ENCODE measurements at regions not wholly inside any gene's neighbourhood (a gene's known extent, or its start where the extent isn't known, plus 50 kb on each side); places are given as distances from the start of the nearest gene placed in this dataset.

- intact Hi-C loops (cut with DNase I) = no loop called here
- no peak overlapping the region for H3K4me3 ChIP-seq
- H3K36me3 ChIP-seq = no peaks in the 10 kb centered on the region
- no peaks in the 10 kb centered on the region for H3K27me3 ChIP-seq
- TF ChIP-seq POLR2A (IDR thresholded peaks at IDR 0.05) (no peak), CTCF (IDR thresholded peaks at IDR 0.05) (no peak), POLR2AphosphoS5 (IDR thresholded peaks at IDR 0.05; ENCODE audit: insufficient read depth in 1 of 2, low read depth in 1 of 2) (no peak)
- DNase-seq (ENCODE audit: extremely low spot score in 2 of 2) = no peak
- H3K27ac ChIP-seq = no peak overlapping the region
- H3K9me3 ChIP-seq = no peaks in the 10 kb centered on the region
- no peaks in the 10 kb centered on the region for H3K4me1 ChIP-seq
These were observed 188.4 kb downstream of the AHR start for GRCh38 chr7:17486835-17487234.

DNA sequence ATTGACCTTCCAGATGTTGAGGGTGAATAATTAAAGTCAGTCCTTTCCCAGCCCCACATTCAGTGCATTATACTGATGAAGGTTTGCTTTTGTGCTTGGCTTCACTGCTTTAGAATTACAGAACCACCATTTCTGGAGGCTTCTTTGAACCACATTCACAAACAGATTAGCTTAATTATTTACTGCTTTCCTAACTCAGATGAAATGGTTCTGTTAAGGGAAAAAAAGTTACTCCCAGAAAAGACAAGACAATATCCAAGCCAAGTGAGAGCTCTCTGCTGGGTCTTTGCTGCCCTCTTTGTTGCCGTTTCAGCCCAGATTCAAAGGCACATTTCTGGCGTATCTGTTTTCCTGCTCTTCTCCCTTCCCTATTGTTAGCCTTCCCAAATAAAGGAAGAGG, 188.9 kb downstream of the AHR start:
- H3K36me3 ChIP-seq = no peaks in the 10 kb centered on the region
- H3K4me3 ChIP-seq = no peak overlapping the region
- no peaks in the 10 kb centered on the region for H3K4me1 ChIP-seq
- no peaks in the 10 kb centered on the region for H3K9me3 ChIP-seq
- TF ChIP-seq POLR2A (IDR thresholded peaks at IDR 0.05) = no peak
- DNase-seq (ENCODE audit: extremely low spot score in 2 of 2) = no peak
- no peak overlapping the region for H3K27ac ChIP-seq
- intact Hi-C loops (cut with DNase I) = no loop called here
- no peaks in the 10 kb centered on the region for H3K27me3 ChIP-seq

- Histone ChIP-seq H3K27me3 (no peaks in the 10 kb centered on the region), H3K4me1 (no peaks in the 10 kb centered on the region), H3K9me3 (no peaks in the 10 kb centered on the region), H3K4me3 (no peak overlapping the region), H3K36me3 (no peaks in the 10 kb centered on the region), H3K27ac (no peak overlapping the region)
- intact Hi-C loops (cut with DNase I) = no loop called here
- TF ChIP-seq POLR2A (IDR thresholded peaks at IDR 0.05) (no peak), POLR2AphosphoS5 (IDR thresholded peaks at IDR 0.05; ENCODE audit: insufficient read depth in 1 of 2, low read depth in 1 of 2) (no peak), CTCF (IDR thresholded peaks at IDR 0.05) (no peak)
- no peak for DNase-seq (ENCODE audit: extremely low spot score in 2 of 2)
These were observed 190.4 kb downstream of the AHR start for GRCh38 chr7:17488829-17489228.

DNA sequence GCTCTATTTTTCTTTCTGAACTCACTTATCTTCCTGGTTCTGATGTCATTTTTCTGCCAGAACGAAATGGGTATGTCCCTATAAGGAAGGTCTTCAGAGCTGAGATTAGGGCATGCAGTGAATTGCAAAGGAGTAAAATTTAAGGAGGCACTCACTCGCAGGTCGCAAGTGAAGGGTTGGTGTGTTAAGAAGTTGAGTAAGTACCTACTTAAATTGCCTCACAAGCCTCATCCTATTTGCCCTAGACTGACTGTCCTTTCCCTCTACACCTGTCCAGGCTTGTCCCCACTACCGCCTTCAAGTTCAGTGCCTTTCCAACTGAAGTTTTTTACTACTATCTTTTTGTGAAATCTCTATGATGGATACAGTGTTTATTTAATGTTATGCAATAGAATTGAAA, 191.5 kb downstream of the AHR start:
- DNase-seq (ENCODE audit: extremely low spot score in 2 of 2) = no peak

DNA sequence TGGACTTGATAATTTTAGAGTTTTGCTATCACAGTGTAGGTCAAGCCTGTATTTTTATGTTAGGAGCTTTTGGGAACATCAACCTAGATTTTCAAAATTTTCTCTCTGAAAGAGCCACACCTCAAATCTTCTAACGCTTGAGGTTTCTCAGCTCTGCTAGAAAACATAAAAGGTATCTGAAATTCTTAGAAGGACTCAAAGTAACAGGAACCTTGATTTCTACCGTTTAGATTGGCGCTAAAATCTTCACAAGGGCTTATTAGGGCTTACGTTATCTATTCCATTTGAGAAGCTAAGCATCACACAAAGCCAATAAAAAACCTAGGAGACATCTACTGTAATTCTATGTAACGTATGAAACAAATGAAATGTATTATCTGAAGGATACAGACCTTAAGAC, 192.4 kb downstream of the AHR start:
- intact Hi-C loops (cut with DNase I) = no loop called here
- DNase-seq (ENCODE audit: extremely low spot score in 2 of 2) = no peak
- H3K4me3 ChIP-seq = no peak overlapping the region
- no peak for TF ChIP-seq POLR2AphosphoS5 (IDR thresholded peaks at IDR 0.05; ENCODE audit: insufficient read depth in 1 of 2, low read depth in 1 of 2)
- no peak for TF ChIP-seq CTCF (IDR thresholded peaks at IDR 0.05)
- no peak for TF ChIP-seq POLR2A (IDR thresholded peaks at IDR 0.05)
- H3K36me3 ChIP-seq = no peaks in the 10 kb centered on the region
- no peaks in the 10 kb centered on the region for H3K27me3 ChIP-seq
- no peak overlapping the region for H3K27ac ChIP-seq
- H3K9me3 ChIP-seq = no peaks in the 10 kb centered on the region
- H3K4me1 ChIP-seq = no peaks in the 10 kb centered on the region

More for the DNA sequence above, 191.5 kb downstream of the AHR start:
- Histone ChIP-seq H3K4me1 (no peaks in the 10 kb centered on the region), H3K4me3 (no peak overlapping the region), H3K36me3 (no peaks in the 10 kb centered on the region), H3K27me3 (no peaks in the 10 kb centered on the region), H3K9me3 (no peaks in the 10 kb centered on the region), H3K27ac (no peak overlapping the region)
- no peak for TF ChIP-seq CTCF (IDR thresholded peaks at IDR 0.05)
- TF ChIP-seq POLR2AphosphoS5 (IDR thresholded peaks at IDR 0.05; ENCODE audit: insufficient read depth in 1 of 2, low read depth in 1 of 2) = peak in 1 of 2 donors; percentile 75
- intact Hi-C loops (cut with DNase I) = no loop called here

DNA sequence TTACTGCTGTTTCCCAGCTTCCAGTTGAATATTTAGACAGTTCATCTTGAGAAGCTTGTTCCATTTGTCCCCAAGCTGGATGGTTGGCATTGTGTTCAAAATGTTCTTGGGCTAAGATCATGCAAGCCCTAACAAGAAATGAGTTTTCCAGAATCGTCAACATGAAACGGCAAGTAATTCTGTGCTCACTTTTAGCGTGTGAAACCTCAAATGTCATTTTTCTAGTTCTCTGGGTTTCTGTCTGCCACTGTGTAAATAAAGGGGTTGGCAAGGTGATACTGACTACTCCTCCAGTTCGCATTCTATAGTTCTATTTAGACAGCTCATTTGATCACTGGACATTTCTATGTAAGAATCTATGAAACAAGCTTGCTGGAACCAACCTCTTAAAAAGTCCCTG, 194.0 kb downstream of the AHR start:
- Histone ChIP-seq H3K4me1 (peaks cover 9% of the 10 kb centered on the region), H3K4me3 (no peak overlapping the region), H3K27ac (no peak overlapping the region), H3K36me3 (no peaks in the 10 kb centered on the region), H3K27me3 (no peaks in the 10 kb centered on the region), H3K9me3 (no peaks in the 10 kb centered on the region)
- no peak for DNase-seq (ENCODE audit: extremely low spot score in 2 of 2)
- TF ChIP-seq CTCF (IDR thresholded peaks at IDR 0.05) (no peak), POLR2AphosphoS5 (IDR thresholded peaks at IDR 0.05; ENCODE audit: insufficient read depth in 1 of 2, low read depth in 1 of 2) (peak in 1 of 2 donors; percentile 43)
- intact Hi-C loops (cut with DNase I) = no loop called here

Measured in vagina (tissue), 2 donors.